ENCODE measurements at regions not wholly inside any gene's neighbourhood (a gene's known extent, or its start where the extent isn't known, plus 50 kb on each side); places are given as distances from the start of the nearest gene placed in this dataset.

DNA sequence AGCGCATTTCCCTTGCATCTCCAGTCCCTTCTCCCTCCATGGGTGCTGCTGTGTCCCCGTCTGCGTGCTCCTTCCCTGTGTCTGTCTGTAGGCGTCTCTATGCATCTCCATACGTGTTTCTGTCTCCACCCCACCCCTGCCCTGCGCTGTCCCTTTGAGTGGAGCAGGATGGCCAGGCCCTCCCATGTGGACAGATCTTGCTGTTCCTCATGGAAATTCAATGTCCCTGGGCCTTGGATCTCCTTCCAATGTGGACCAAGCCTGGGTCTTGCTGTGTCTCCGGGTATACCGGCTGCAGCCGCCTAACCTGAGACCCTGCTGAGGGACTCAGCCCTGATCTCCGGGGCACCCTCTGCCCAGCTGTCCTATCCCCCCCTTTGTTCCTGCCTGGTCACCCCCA, 172.7 kb downstream of the BMP7 start:
- H3K27ac Mint-ChIP-seq (ENCODE audit: unreplicated experiment), result no peak overlapping the region
- H3K4me1 Mint-ChIP-seq (ENCODE audit: low read depth, unreplicated experiment), result peaks cover 9% of the 10 kb centered on the region
- CTCF ChIA-PET, result no interaction called here
- H3K27me3 Mint-ChIP-seq (ENCODE audit: unreplicated experiment), result peaks cover 95% of the 10 kb centered on the region
- no peaks in the 10 kb centered on the region for H3K9me3 Mint-ChIP-seq (ENCODE audit: low read depth, unreplicated experiment)
- no peak overlapping the region for H3K4me3 Mint-ChIP-seq (ENCODE audit: low read depth, unreplicated experiment)
- peaks cover 14% of the 10 kb centered on the region for H3K36me3 Mint-ChIP-seq (ENCODE audit: insufficient read depth, unreplicated experiment)
- no TSS peak for BruUV-seq (replicated peaks)
- TF ChIP-seq, protein P1, sequence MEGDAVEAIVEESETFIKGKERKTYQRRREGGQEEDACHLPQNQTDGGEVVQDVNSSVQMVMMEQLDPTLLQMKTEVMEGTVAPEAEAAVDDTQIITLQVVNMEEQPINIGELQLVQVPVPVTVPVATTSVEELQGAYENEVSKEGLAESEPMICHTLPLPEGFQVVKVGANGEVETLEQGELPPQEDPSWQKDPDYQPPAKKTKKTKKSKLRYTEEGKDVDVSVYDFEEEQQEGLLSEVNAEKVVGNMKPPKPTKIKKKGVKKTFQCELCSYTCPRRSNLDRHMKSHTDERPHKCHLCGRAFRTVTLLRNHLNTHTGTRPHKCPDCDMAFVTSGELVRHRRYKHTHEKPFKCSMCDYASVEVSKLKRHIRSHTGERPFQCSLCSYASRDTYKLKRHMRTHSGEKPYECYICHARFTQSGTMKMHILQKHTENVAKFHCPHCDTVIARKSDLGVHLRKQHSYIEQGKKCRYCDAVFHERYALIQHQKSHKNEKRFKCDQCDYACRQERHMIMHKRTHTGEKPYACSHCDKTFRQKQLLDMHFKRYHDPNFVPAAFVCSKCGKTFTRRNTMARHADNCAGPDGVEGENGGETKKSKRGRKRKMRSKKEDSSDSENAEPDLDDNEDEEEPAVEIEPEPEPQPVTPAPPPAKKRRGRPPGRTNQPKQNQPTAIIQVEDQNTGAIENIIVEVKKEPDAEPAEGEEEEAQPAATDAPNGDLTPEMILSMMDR (IDR thresholded peaks at IDR 0.05; ENCODE audit: unreplicated experiment), result no peak
- no peak for DNase-seq
- intact Hi-C loops (cut with micrococcal nuclease; ENCODE audit: unreplicated experiment), result loop anchor here (5.0 kb wide), 1 partner anchor 239 kb away; no protein-coding TSS in a partner anchor

DNA sequence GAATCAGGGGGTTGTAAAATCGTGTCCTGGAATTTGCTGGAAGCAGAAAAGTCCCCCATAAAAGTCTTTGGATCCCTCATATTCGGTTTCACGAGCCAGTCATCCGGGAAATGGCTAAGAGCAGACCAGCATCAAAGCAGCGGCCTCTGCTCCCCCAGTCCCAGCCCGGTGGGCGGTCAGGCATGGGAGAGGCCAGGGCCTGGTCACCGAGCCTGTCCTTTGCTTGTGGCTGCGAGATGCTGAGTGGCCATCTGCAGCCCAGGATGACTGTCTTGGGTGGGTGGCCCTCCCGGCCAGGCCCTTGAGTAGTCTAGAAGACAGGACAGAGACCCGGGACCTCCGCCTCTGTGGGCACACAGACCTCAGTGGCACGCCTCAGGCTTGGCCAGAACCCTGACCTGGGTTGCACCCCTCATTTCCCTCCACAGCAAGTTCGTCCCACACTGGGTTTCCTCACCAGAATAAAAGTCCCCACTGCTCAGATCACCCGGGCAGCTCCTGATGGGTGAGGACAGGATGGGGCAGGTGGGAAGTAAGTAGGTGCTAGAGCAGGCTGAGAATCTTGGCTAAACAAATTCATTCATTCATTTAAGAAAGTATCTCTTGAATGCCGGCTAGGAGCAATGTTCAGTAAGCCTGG, 172.1 kb downstream of the BMP7 start:
- Mint-ChIP-seq H3K9me3 (ENCODE audit: low read depth, unreplicated experiment) (no peaks in the 10 kb centered on the region), H3K4me3 (ENCODE audit: low read depth, unreplicated experiment) (no peak overlapping the region), H3K36me3 (ENCODE audit: insufficient read depth, unreplicated experiment) (peaks cover 14% of the 10 kb centered on the region), H3K27me3 (ENCODE audit: unreplicated experiment) (peaks cover 95% of the 10 kb centered on the region), H3K27ac (ENCODE audit: unreplicated experiment) (no peak overlapping the region), H3K4me1 (ENCODE audit: low read depth, unreplicated experiment) (peaks cover 9% of the 10 kb centered on the region)
- no peak for DNase-seq
- BruUV-seq (replicated peaks), result no TSS peak
- TF ChIP-seq, protein P1 (IDR thresholded peaks at IDR 0.05; ENCODE audit: unreplicated experiment), result no peak
- intact Hi-C loops (cut with micrococcal nuclease; ENCODE audit: unreplicated experiment), result loop anchor here (5.0 kb wide), 1 partner anchor 238 kb away; no protein-coding TSS in a partner anchor
- CTCF ChIA-PET, result no interaction called here

DNA sequence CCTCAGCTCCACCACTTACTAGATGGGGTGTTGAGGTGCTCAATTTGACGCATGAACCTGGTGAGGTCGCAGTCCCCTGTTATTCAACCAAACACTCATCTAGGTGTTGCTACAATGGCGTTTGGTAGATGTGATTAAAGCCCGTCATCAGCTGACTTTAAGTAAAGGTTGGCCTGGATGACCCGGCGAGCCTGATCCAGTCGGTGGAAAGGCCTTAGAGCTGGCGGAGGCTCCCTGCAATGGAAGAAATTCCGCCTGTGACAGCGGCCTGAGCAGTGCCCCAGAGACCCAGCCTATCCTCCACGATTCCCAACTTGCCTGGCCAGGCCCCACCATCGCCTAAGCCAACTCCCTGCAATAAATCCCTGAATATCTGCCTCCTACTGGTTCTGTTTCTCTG, 171.4 kb downstream of the BMP7 start:
- TF ChIP-seq, protein P1 (IDR thresholded peaks at IDR 0.05; ENCODE audit: unreplicated experiment), result no peak
- intact Hi-C loops (cut with micrococcal nuclease; ENCODE audit: unreplicated experiment), result loop anchor here (5.0 kb wide), 2 partner anchors 237 to 402 kb away; no protein-coding TSS in a partner anchor
- BruUV-seq (replicated peaks), result no TSS peak
- H3K4me1 Mint-ChIP-seq (ENCODE audit: low read depth, unreplicated experiment), result peaks cover 9% of the 10 kb centered on the region
- no peak overlapping the region for H3K27ac Mint-ChIP-seq (ENCODE audit: unreplicated experiment)
- peaks cover 96% of the 10 kb centered on the region for H3K27me3 Mint-ChIP-seq (ENCODE audit: unreplicated experiment)
- CTCF ChIA-PET, result no interaction called here
- H3K36me3 Mint-ChIP-seq (ENCODE audit: insufficient read depth, unreplicated experiment), result peaks cover 14% of the 10 kb centered on the region
- H3K9me3 Mint-ChIP-seq (ENCODE audit: low read depth, unreplicated experiment), result no peaks in the 10 kb centered on the region
- H3K4me3 Mint-ChIP-seq (ENCODE audit: low read depth, unreplicated experiment), result no peak overlapping the region
- DNase-seq, result no peak

DNA sequence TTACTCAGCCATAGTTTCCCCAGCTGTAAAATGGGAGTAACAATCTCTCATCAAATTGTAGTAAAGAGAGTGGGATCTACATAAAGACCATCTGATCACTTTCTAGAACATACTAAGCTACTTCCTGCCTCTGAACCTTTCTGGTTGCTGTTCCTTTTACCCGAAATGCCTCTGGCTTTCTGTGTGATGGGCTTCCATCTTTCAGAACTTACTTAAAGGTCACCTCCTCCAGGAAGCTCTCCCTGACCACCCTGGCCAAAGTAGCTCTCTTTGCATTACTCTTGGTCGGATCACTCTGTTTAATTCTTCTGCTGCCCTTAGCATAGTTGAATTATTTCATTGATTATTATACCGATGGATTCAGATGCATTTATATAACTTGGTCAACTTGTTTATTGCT, 171.0 kb downstream of the BMP7 start:
- H3K27ac Mint-ChIP-seq (ENCODE audit: unreplicated experiment), result no peak overlapping the region
- no peak overlapping the region for H3K4me3 Mint-ChIP-seq (ENCODE audit: low read depth, unreplicated experiment)
- peaks cover 9% of the 10 kb centered on the region for H3K4me1 Mint-ChIP-seq (ENCODE audit: low read depth, unreplicated experiment)
- no TSS peak for BruUV-seq (replicated peaks)
- TF ChIP-seq, protein P1 (IDR thresholded peaks at IDR 0.05; ENCODE audit: unreplicated experiment), result no peak
- intact Hi-C loops (cut with micrococcal nuclease; ENCODE audit: unreplicated experiment), result loop anchor here (5.0 kb wide), 1 partner anchor 402 kb away; no protein-coding TSS in a partner anchor
- peaks cover 14% of the 10 kb centered on the region for H3K36me3 Mint-ChIP-seq (ENCODE audit: insufficient read depth, unreplicated experiment)
- H3K27me3 Mint-ChIP-seq (ENCODE audit: unreplicated experiment), result peaks cover 100% of the 10 kb centered on the region
- H3K9me3 Mint-ChIP-seq (ENCODE audit: low read depth, unreplicated experiment), result no peaks in the 10 kb centered on the region
- no peak for DNase-seq
- CTCF ChIA-PET, result no interaction called here
